ENCODE measurements at regions not wholly inside any gene's neighbourhood (a gene's known extent, or its start where the extent isn't known, plus 50 kb on each side); places are given as distances from the start of the nearest gene placed in this dataset.

- Histone ChIP-seq H3K36me3 (ENCODE audit: insufficient read depth, low read length) (no peaks in the 10 kb centered on the region), H3K9me3 (ENCODE audit: low read length) (no peaks in the 10 kb centered on the region), H3K9me2 (ENCODE audit: insufficient read depth, low read length) (no peaks in the 10 kb centered on the region), H3F3A (ENCODE audit: insufficient read depth, low read length, poor library complexity, severe bottlenecking) (no peaks in the 10 kb centered on the region), H3K79me2 (replicated peaks; ENCODE audit: insufficient read depth, low read length) (no peaks in the 10 kb centered on the region), H3K27ac (ENCODE audit: low read length) (no peak overlapping the region), H3K9ac (ENCODE audit: low read length) (no peak overlapping the region), H3K4me2 (ENCODE audit: low read length) (no peak overlapping the region), H3K27me3 (ENCODE audit: insufficient read depth, low read depth, low read length) (no peaks in the 10 kb centered on the region), H4K20me1 (ENCODE audit: insufficient read depth) (no peaks in the 10 kb centered on the region), H2AFZ (ENCODE audit: low read depth, low read length) (no peak overlapping the region), H3K4me3 (ENCODE audit: low read length) (no peak overlapping the region)
- no peak for TF ChIP-seq TAF1 (IDR thresholded peaks at IDR 0.05; ENCODE audit: low read depth)
- no peak for TF ChIP-seq EZH2 (IDR thresholded peaks at IDR 0.05; ENCODE audit: borderline replicate concordance, insufficient read depth, low read length, poor library complexity, severe bottlenecking)
- no peak for TF ChIP-seq EP300 (conservative IDR thresholded peaks at IDR 0.05; ENCODE audit: poor library complexity, severe bottlenecking)
- no peak for TF ChIP-seq POLR2AphosphoS5 (IDR thresholded peaks at IDR 0.05)
- no peak for TF ChIP-seq SMC3 (conservative IDR thresholded peaks at IDR 0.05; ENCODE audit: poor library complexity)
- no peak for TF ChIP-seq MXI1 (conservative IDR thresholded peaks at IDR 0.05; ENCODE audit: poor library complexity, severe bottlenecking)
- TF ChIP-seq RAD21 (conservative IDR thresholded peaks at IDR 0.05) = no peak
These were observed 774.1 kb downstream of the LIG4 start for GRCh38 chr13:107441279-107441678.

DNA sequence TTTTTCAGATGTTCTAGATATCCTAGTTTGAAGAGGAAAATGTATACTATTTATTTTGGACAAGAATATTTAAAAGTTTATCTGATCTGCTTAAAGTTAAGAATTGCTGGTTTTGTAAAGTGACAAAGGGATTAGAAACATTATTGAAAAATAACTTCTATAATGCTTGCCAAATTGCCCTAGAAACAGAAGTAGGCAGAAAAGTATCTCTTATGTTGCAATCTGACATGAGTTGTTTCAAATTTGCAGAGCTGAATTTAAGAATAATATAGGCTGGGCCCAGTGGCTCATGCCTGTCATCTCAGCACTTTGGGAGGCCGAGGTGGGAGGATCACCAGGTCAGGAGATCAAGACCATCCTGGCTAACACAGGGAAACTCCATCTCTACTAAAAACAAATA is 777.1 kb downstream of the LIG4 start:
- no peaks in the 10 kb centered on the region for H3K9me2 ChIP-seq (ENCODE audit: insufficient read depth, low read length)
- TF ChIP-seq MXI1 (conservative IDR thresholded peaks at IDR 0.05; ENCODE audit: poor library complexity, severe bottlenecking) = no peak
- TF ChIP-seq EZH2 (IDR thresholded peaks at IDR 0.05; ENCODE audit: borderline replicate concordance, insufficient read depth, low read length, poor library complexity, severe bottlenecking) = no peak
- TF ChIP-seq, protein P1, sequence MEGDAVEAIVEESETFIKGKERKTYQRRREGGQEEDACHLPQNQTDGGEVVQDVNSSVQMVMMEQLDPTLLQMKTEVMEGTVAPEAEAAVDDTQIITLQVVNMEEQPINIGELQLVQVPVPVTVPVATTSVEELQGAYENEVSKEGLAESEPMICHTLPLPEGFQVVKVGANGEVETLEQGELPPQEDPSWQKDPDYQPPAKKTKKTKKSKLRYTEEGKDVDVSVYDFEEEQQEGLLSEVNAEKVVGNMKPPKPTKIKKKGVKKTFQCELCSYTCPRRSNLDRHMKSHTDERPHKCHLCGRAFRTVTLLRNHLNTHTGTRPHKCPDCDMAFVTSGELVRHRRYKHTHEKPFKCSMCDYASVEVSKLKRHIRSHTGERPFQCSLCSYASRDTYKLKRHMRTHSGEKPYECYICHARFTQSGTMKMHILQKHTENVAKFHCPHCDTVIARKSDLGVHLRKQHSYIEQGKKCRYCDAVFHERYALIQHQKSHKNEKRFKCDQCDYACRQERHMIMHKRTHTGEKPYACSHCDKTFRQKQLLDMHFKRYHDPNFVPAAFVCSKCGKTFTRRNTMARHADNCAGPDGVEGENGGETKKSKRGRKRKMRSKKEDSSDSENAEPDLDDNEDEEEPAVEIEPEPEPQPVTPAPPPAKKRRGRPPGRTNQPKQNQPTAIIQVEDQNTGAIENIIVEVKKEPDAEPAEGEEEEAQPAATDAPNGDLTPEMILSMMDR (IDR thresholded peaks at IDR 0.05; ENCODE audit: poor library complexity, severe bottlenecking) = no peak
- no peak for TF ChIP-seq TAF1 (IDR thresholded peaks at IDR 0.05; ENCODE audit: low read depth)
- TF ChIP-seq POLR2AphosphoS5 (IDR thresholded peaks at IDR 0.05) = no peak
- no peak for TF ChIP-seq EP300 (conservative IDR thresholded peaks at IDR 0.05; ENCODE audit: poor library complexity, severe bottlenecking)
- no peak for TF ChIP-seq REST (IDR thresholded peaks at IDR 0.05; ENCODE audit: borderline replicate concordance)
- TF ChIP-seq RAD21 (conservative IDR thresholded peaks at IDR 0.05) = no peak
- no peak for TF ChIP-seq SMC3 (conservative IDR thresholded peaks at IDR 0.05; ENCODE audit: poor library complexity)
- no peak overlapping the region for H3K4me2 ChIP-seq (ENCODE audit: low read length)
- no peak overlapping the region for H2AFZ ChIP-seq (ENCODE audit: low read depth, low read length)
- no peaks in the 10 kb centered on the region for H3K27me3 ChIP-seq (ENCODE audit: insufficient read depth, low read depth, low read length)
- no peaks in the 10 kb centered on the region for H4K20me1 ChIP-seq (ENCODE audit: insufficient read depth)
- no peaks in the 10 kb centered on the region for H3K79me2 ChIP-seq (replicated peaks; ENCODE audit: insufficient read depth, low read length)
- H3K4me3 ChIP-seq (ENCODE audit: low read length) = no peak overlapping the region
- H3K36me3 ChIP-seq (ENCODE audit: insufficient read depth, low read length) = no peaks in the 10 kb centered on the region
- H3F3A ChIP-seq (ENCODE audit: insufficient read depth, low read length, poor library complexity, severe bottlenecking) = no peaks in the 10 kb centered on the region
- H3K9ac ChIP-seq (ENCODE audit: low read length) = no peak overlapping the region
- no peaks in the 10 kb centered on the region for H3K9me3 ChIP-seq (ENCODE audit: low read length)
- no peak overlapping the region for H3K27ac ChIP-seq (ENCODE audit: low read length)

All from neural cell (in vitro differentiated cells).